Astrocyte of the spinal cord (primary cell): ENCODE measurements at regions not wholly inside any gene's neighbourhood (a gene's known extent, or its start where the extent isn't known, plus 50 kb on each side); places are given as distances from the start of the nearest gene placed in this dataset.
"Not testable (repeated sequence)": the region's sequence is repeated elsewhere in the genome, so short reads cannot be mapped to it uniquely, and the experiment has no call there.

Source experiments
- DNase-seq: peaks from one replicate; pipeline ENCODE4 v3.0.0; 2011; ENCODE audit warnings: low read depth, low spot score
- H3K4me3 ChIP-seq: 2 replicates; pipeline ENCODE4 v1.5.1; 2011; ENCODE audit warnings: low read depth, mild to moderate bottlenecking, low read length, moderate library complexity
- CTCF ChIP-seq: IDR thresholded peaks from 2 replicates; pipeline ENCODE4 v1.5.1; 2012; ENCODE audit warnings: low read depth, mild to moderate bottlenecking, low read length, inconsistent platforms
- in situ Hi-C: cut with HindIII; loops from 2 replicates; pipeline ENCODE4 v1.10.0; 2017; ENCODE audit warnings: low sequenced_read_pairs

GRCh38 chr3:191030491-191030890 lies 168.0 kb upstream of the GMNC start:
- TF ChIP-seq CTCF: no peak
- in situ Hi-C loops: no loop called here
- no peak for DNase-seq
- no peak overlapping the region for H3K4me3 ChIP-seq

GRCh38 chr3:191026746-191027145 lies 164.3 kb upstream of the GMNC start:
- DNase-seq: no peak
- in situ Hi-C loops: no loop called here

GRCh38 chr3:191020730-191021396 lies 158.4 kb upstream of the GMNC start:
- no peak for TF ChIP-seq CTCF
- peak; percentile 61 for DNase-seq
- in situ Hi-C loops: no loop called here
- no peak overlapping the region for H3K4me3 ChIP-seq

More at GRCh38 chr3:191026746-191027145, 164.3 kb upstream of the GMNC start:
- H3K4me3 ChIP-seq: no peak overlapping the region
- TF ChIP-seq CTCF: no peak

- H3K4me3 ChIP-seq: no peak overlapping the region
- in situ Hi-C loops: no loop called here
- TF ChIP-seq CTCF: no peak
- DNase-seq: no peak
Measured at GRCh38 chr3:191019855-191020254, 157.4 kb upstream of the GMNC start.

- H3K4me3 ChIP-seq, DNase-seq, in situ Hi-C loops: not testable (repeated sequence)
Measured at GRCh38 chr3:191015960-191016359, 153.5 kb upstream of the GMNC start.

GRCh38 chr3:191008074-191008473 lies 145.6 kb upstream of the GMNC start:
- H3K4me3 ChIP-seq: no peak overlapping the region
- in situ Hi-C loops: no loop called here
- no peak for DNase-seq
- no peak for TF ChIP-seq CTCF

- in situ Hi-C loops: no loop called here
- H3K4me3 ChIP-seq: no peak overlapping the region
- no peak for TF ChIP-seq CTCF
- peak; percentile 35 for DNase-seq
Measured at GRCh38 chr3:191005790-191006189, 143.3 kb upstream of the GMNC start.
